Activated CD4-positive, CD25-positive, alpha-beta regulatory T cell treated with anti-CD3 and anti-CD28 coated beads, Interleukin-2, amount 50 U/mL, for 24 hours (primary cell): ENCODE measurements at regions not wholly inside any gene's neighbourhood (a gene's known extent, or its start where the extent isn't known, plus 50 kb on each side); places are given as distances from the start of the nearest gene placed in this dataset.

Source experiments
- ATAC-seq, 2 donors: fragments of 150-1000 bp; cut with Tn5 transposase; one replicate each; pipeline ENCODE4 v1.10.0; 2021; ENCODE audit warnings: mild to moderate bottlenecking in 1 of 2, moderate library complexity in 1 of 2

GRCh38 chr10:88209837-88210561 is 346.6 kb downstream of the PTEN start:
- ATAC-seq = no peak

GRCh38 chr10:88211230-88211629 is 347.8 kb downstream of the PTEN start:
- no peak for ATAC-seq

GRCh38 chr10:88212069-88212468 is 348.6 kb downstream of the PTEN start:
- no peak for ATAC-seq

- no peak for ATAC-seq
Measured at GRCh38 chr10:88213065-88213605, 349.7 kb downstream of the PTEN start.

GRCh38 chr10:88216976-88217375 is 353.6 kb downstream of the PTEN start:
- no peak for ATAC-seq

- no peak for ATAC-seq
Measured at GRCh38 chr10:88218362-88218761, 354.9 kb downstream of the PTEN start.

GRCh38 chr10:88219753-88220152 is 356.3 kb downstream of the PTEN start:
- no peak for ATAC-seq

GRCh38 chr10:88221010-88221973 is 357.9 kb downstream of the PTEN start:
- ATAC-seq = no peak

- no peak for ATAC-seq
Measured at GRCh38 chr10:88222881-88223280, 359.5 kb downstream of the PTEN start.
